Esophagus squamous epithelium (tissue), 5 donors: ENCODE measurements at regions not wholly inside any gene's neighbourhood (a gene's known extent, or its start where the extent isn't known, plus 50 kb on each side); places are given as distances from the start of the nearest gene placed in this dataset.
"Not testable (repeated sequence)": the region's sequence is repeated elsewhere in the genome, so short reads cannot be mapped to it uniquely, and the experiment has no call there.

Source experiments
- DNase-seq: peaks from one replicate; lab custom pipeline; 2025; lab: John Stamatoyannopoulos, UW
- H3K27ac ChIP-seq, 4 donors: fragments of 200-600 bp; sonication (generic); one replicate each; pipeline ENCODE4 v1.5.1; 2016 to 2019; ENCODE audit warnings: mild to moderate bottlenecking in 1 of 4
- H3K27me3 ChIP-seq, 4 donors: fragments of 200-600 bp; sonication (generic); 1 replicate in 3 of 4; 2 replicates in 1 of 4; pipeline versions ENCODE4 v1.5.1 to v1.6.0; 2017 to 2021; ENCODE audit warnings: antibody characterized with exemption in 1 of 4
- H3K36me3 ChIP-seq, 3 donors: fragments of 200-600 bp; sonication (generic); one replicate each; pipeline ENCODE4 v1.5.1; 2016 to 2019
- H3K4me1 ChIP-seq, 3 donors: fragments of 200-600 bp; sonication (generic); one replicate each; pipeline ENCODE4 v1.5.1; 2017 to 2019
- H3K4me3 ChIP-seq, 4 donors: fragments of 200-600 bp; sonication (generic); 1 replicate in 3 of 4; 2 replicates in 1 of 4; pipeline ENCODE4 v1.5.1; 2016 to 2019; ENCODE audit warnings: mild to moderate bottlenecking in 2 of 4, moderate library complexity in 1 of 4
- H3K9me3 ChIP-seq, 3 donors: fragments of 200-600 bp; sonication (generic); one replicate each; pipeline ENCODE4 v1.5.1; 2016 to 2019
- POLR2A ChIP-seq, 4 donors: fragments of 450-650 bp; IDR thresholded peaks; one replicate each; pipeline ENCODE4 v1.6.1; 2017; ENCODE audit warnings: antibody characterized with exemption in 4 of 4, mild to moderate bottlenecking in 4 of 4, moderate library complexity in 3 of 4
- WGBS, 2 donors: methylation state at CpG; one replicate each; pipeline ENCODE4 v1.1.5; 2018; 5-methylcytosine and 5-hydroxymethylcytosine counted together
- intact Hi-C: fragments of 100-400 bp; cut with DNase I; formaldehyde crosslinking; loops from one replicate; pipeline ENCODE4 v1.15.0; 2022
- TF ChIP-seq, protein P1 (sequence below), 6 experiments: fragments of 450-650 bp in 4 of 6; fragments of 200-600 bp in 2 of 6; sonication (generic) in 2 of 6; IDR thresholded peaks; one replicate each; pipeline ENCODE4 v1.5.1; 2016 to 2019; ENCODE audit warnings: antibody characterized with exemption in 6 of 6, mild to moderate bottlenecking in 4 of 6, moderate library complexity in 4 of 6
- donor health status: DM: yes; HTN: yes; CAD: no.

DNA sequence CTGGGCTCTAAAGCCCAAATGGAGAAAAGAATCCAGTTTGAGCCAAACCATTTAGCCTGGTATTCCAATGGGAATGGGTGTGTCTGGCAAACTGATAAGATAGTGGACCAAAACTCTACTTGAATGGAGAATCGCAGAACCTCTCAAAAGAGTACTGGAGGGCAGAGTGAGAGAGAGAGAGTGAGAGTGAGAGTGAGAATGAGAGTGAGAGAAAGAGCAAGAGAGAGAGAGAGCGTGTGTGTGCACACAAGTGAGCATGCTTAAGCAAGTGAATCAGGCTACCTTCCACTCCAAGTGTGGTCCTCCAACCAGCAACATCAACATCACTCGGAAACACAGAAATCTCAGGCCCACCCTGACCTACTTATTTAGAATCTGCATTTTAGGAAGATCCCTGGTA is 58.8 kb downstream of the UQCRFS1 start:
- intact Hi-C loops: no loop called here
- Histone ChIP-seq H3K27ac (no peak overlapping the region), H3K27me3 (no peaks in the 10 kb centered on the region), H3K9me3 (no peaks in the 10 kb centered on the region), H3K36me3 (no peaks in the 10 kb centered on the region), H3K4me3 (no peak overlapping the region), H3K4me1 (no peaks in the 10 kb centered on the region)
- TF ChIP-seq POLR2A (IDR thresholded peaks at IDR 0.05): no peak
- TF ChIP-seq, protein P1, sequence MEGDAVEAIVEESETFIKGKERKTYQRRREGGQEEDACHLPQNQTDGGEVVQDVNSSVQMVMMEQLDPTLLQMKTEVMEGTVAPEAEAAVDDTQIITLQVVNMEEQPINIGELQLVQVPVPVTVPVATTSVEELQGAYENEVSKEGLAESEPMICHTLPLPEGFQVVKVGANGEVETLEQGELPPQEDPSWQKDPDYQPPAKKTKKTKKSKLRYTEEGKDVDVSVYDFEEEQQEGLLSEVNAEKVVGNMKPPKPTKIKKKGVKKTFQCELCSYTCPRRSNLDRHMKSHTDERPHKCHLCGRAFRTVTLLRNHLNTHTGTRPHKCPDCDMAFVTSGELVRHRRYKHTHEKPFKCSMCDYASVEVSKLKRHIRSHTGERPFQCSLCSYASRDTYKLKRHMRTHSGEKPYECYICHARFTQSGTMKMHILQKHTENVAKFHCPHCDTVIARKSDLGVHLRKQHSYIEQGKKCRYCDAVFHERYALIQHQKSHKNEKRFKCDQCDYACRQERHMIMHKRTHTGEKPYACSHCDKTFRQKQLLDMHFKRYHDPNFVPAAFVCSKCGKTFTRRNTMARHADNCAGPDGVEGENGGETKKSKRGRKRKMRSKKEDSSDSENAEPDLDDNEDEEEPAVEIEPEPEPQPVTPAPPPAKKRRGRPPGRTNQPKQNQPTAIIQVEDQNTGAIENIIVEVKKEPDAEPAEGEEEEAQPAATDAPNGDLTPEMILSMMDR (IDR thresholded peaks at IDR 0.05): no peak
- WGBS, 2 donors: 72 to 74% methylated on average over 3 of the region's 3 CpGs
- no peak for DNase-seq

DNA sequence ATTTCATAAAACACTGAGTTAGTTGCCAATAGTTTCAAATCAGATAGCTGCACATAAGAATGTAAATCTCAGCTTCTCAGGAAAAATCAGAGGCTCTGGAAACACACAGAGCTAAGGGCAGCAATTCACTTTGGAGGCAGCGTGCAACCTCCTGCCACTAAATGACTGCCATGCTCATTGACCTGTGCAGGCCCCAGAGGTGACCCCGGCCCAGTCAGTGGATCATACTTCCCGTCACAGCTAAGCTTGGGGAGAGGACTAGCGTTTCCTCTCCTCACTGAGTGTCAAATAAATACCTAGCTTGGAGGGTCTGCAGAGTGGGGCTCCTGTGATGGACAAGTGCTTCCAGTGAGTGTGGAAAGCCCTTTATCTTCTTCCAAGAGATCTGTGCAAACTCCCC is 67.2 kb downstream of the UQCRFS1 start:
- DNase-seq: no peak
- H3K27me3 ChIP-seq: no peaks in the 10 kb centered on the region
- H3K4me3 ChIP-seq: no peak overlapping the region
- no peak overlapping the region for H3K27ac ChIP-seq
- H3K9me3 ChIP-seq: peaks cover 0 to 7% (median 0%) of the 10 kb centered on the region in 3 donors
- TF ChIP-seq, protein P1 (IDR thresholded peaks at IDR 0.05): no peak
- TF ChIP-seq POLR2A (IDR thresholded peaks at IDR 0.05): no peak
- intact Hi-C loops: no loop called here
- H3K36me3 ChIP-seq: no peaks in the 10 kb centered on the region
- WGBS, 2 donors: 37 to 75% methylated on average over 1 to 4 of the region's 4 CpGs
- no peaks in the 10 kb centered on the region for H3K4me1 ChIP-seq

DNA sequence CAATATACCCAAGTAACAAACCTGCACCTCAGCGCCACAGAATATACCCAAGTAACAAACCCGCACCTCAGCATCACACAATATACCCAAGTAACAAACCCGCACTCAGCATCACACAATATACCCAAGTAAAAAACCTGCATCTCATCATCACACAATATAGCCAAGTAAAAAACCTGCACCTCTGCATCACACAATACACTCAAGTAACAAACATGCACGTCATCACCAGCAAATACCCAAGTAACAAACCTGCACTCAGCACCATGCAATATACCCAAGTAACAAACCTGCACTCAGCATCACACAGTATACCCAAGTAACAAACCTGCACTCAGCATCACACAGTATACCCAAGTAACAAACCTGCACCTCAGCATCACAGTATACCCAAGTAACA is 69.8 kb downstream of the UQCRFS1 start:
- intact Hi-C loops: no loop called here

DNA sequence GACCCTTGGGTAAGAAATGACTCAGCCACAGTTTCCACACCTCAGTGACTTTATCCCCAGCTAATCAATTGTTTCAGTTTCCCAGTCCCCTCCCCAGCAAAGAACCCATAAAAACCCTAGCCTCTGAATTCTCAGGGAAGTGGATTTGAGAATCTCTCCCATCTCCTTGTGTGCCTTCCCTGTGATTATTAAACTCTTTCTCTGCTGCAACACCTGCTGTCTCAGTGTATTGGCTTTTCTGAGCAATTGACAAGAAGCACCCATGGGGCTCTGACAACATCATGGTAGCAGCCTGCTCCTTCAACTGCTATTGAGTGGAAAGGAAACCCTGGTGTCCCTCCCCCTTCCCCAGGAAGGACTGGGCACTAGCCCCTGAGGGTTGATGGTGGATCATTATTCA is 73.7 kb downstream of the UQCRFS1 start:
- DNase-seq: no peak
- Histone ChIP-seq H3K27me3 (no peaks in the 10 kb centered on the region), H3K36me3 (no peaks in the 10 kb centered on the region), H3K9me3 (peaks cover 0 to 34% (median 19%) of the 10 kb centered on the region in 3 donors), H3K4me1 (no peaks in the 10 kb centered on the region), H3K27ac (no peak overlapping the region), H3K4me3 (no peak overlapping the region)
- TF ChIP-seq, protein P1 (IDR thresholded peaks at IDR 0.05): no peak
- no peak for TF ChIP-seq POLR2A (IDR thresholded peaks at IDR 0.05)
- intact Hi-C loops: no loop called here

More for the DNA sequence above, 69.8 kb downstream of the UQCRFS1 start:
- H3K4me1 ChIP-seq: no peaks in the 10 kb centered on the region
- H3K4me3 ChIP-seq: no peak overlapping the region
- H3K36me3 ChIP-seq: no peaks in the 10 kb centered on the region
- no peak overlapping the region for H3K27ac ChIP-seq
- peaks cover 0 to 33% (median 19%) of the 10 kb centered on the region in 3 donors for H3K9me3 ChIP-seq
- TF ChIP-seq, protein P1 (IDR thresholded peaks at IDR 0.05): no peak
- TF ChIP-seq POLR2A (IDR thresholded peaks at IDR 0.05): no peak
- DNase-seq: no peak
- WGBS, 2 donors: 87 to 89% methylated on average over 4 of the region's 4 CpGs
- H3K27me3 ChIP-seq: no peaks in the 10 kb centered on the region

DNA sequence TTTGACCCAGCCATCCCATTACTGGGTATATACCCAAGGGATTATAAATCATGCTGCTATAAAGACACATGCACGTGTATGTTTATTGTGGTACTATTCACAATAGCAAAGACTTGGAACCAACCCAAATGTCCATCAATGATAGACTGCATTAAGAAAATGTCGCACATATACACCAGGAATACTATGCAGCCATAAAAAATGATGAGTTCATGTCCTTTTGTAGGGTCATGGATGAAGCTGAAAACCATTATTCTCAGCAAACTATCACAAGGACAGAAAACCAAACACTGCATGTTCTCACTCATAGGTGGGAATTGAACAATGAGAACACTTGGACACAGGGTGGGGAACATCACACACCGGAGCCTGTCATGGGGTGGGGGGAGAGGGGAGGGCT is 74.7 kb downstream of the UQCRFS1 start:
- intact Hi-C loops, H3K4me1 ChIP-seq, H3K4me3 ChIP-seq, DNase-seq, H3K27ac ChIP-seq, H3K27me3 ChIP-seq, H3K36me3 ChIP-seq: not testable (repeated sequence)
- WGBS, 2 donors: 61 to 72% methylated on average over 3 of the region's 3 CpGs
- peaks cover 0 to 34% (median 19%) of the 10 kb centered on the region in 3 donors for H3K9me3 ChIP-seq

DNA sequence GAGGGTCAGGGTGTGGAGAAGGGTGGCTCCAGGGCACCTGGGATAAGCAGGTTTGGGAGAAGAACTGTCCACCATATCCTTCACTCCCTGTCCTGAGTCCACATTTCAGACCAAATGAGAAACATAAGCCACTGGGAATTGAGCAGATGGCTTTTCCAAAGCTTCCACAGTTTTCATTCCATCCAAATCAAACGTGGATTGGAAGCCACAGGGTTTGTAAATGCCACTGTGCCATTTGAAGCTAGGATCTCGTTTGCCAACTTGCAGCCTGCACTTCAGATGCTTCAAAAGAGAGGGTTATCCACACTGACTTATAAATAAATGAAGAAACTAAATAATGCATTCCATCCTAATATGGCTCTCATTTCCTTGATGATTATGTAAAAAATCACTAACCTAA is 81.5 kb downstream of the UQCRFS1 start:
- no peak for TF ChIP-seq POLR2A (IDR thresholded peaks at IDR 0.05)
- TF ChIP-seq, protein P1 (IDR thresholded peaks at IDR 0.05): no peak
- Histone ChIP-seq H3K27ac (no peak overlapping the region), H3K36me3 (no peaks in the 10 kb centered on the region), H3K27me3 (peaks cover 0 to 8% (median 0%) of the 10 kb centered on the region in 4 donors), H3K9me3 (no peaks in the 10 kb centered on the region), H3K4me3 (no peak overlapping the region), H3K4me1 (no peaks in the 10 kb centered on the region)
- intact Hi-C loops: no loop called here
- no peak for DNase-seq
- 24 to 32% methylated on average over 2 of the region's 2 CpGs for WGBS, 2 donors
